ENCODE measurements at regions not wholly inside any gene's neighbourhood (a gene's known extent, or its start where the extent isn't known, plus 50 kb on each side); places are given as distances from the start of the nearest gene placed in this dataset.
"Not testable (repeated sequence)": the region's sequence is repeated elsewhere in the genome, so short reads cannot be mapped to it uniquely, and the experiment has no call there.

- no peak overlapping the region for H3K27ac Mint-ChIP-seq
- no peak overlapping the region for H3K4me3 Mint-ChIP-seq
- no peak for DNase-seq
- intact Hi-C loops (cut with micrococcal nuclease): no loop called here
- no peaks in the 10 kb centered on the region for H3K27me3 Mint-ChIP-seq
- peaks cover 1% of the 10 kb centered on the region for H3K9me3 Mint-ChIP-seq
- no peaks in the 10 kb centered on the region for H3K4me1 Mint-ChIP-seq
- H3K36me3 Mint-ChIP-seq (ENCODE audit: low read depth): no peaks in the 10 kb centered on the region
These were observed 277.7 kb downstream of the MAP2K6 start for GRCh38 chr17:69692171-69692570.

GRCh38 chr17:69695646-69696045, 281.1 kb downstream of the MAP2K6 start:
- intact Hi-C loops (cut with micrococcal nuclease): no loop called here
- Mint-ChIP-seq H3K4me3 (no peak overlapping the region), H3K9me3 (peaks cover 18% of the 10 kb centered on the region), H3K27me3 (no peaks in the 10 kb centered on the region), H3K27ac (no peak overlapping the region), H3K4me1 (no peaks in the 10 kb centered on the region), H3K36me3 (ENCODE audit: low read depth) (no peaks in the 10 kb centered on the region)
- DNase-seq: no peak

GRCh38 chr17:69696650-69697049, 282.2 kb downstream of the MAP2K6 start:
- intact Hi-C loops (cut with micrococcal nuclease): no loop called here
- no peaks in the 10 kb centered on the region for H3K4me1 Mint-ChIP-seq
- DNase-seq: no peak

GRCh38 chr17:69698352-69698751, 283.9 kb downstream of the MAP2K6 start:
- intact Hi-C loops (cut with micrococcal nuclease); H3K27me3 Mint-ChIP-seq; H3K27ac Mint-ChIP-seq; H3K4me3 Mint-ChIP-seq; H3K4me1 Mint-ChIP-seq; H3K36me3 Mint-ChIP-seq (ENCODE audit: low read depth); DNase-seq: not testable (repeated sequence)
- peaks cover 18% of the 10 kb centered on the region for H3K9me3 Mint-ChIP-seq

More at GRCh38 chr17:69696650-69697049, 282.2 kb downstream of the MAP2K6 start:
- Mint-ChIP-seq H3K27ac (no peak overlapping the region), H3K36me3 (ENCODE audit: low read depth) (no peaks in the 10 kb centered on the region), H3K9me3 (peaks cover 18% of the 10 kb centered on the region), H3K27me3 (no peaks in the 10 kb centered on the region), H3K4me3 (no peak overlapping the region)

GRCh38 chr17:69702078-69702477, 287.6 kb downstream of the MAP2K6 start:
- intact Hi-C loops (cut with micrococcal nuclease): no loop called here
- Mint-ChIP-seq H3K27me3 (no peaks in the 10 kb centered on the region), H3K27ac (no peak overlapping the region), H3K36me3 (ENCODE audit: low read depth) (no peaks in the 10 kb centered on the region), H3K4me3 (no peak overlapping the region), H3K4me1 (no peaks in the 10 kb centered on the region), H3K9me3 (peaks cover 18% of the 10 kb centered on the region)
- DNase-seq: no peak

- Mint-ChIP-seq H3K9me3 (peaks cover 12% of the 10 kb centered on the region), H3K4me1 (no peaks in the 10 kb centered on the region), H3K36me3 (ENCODE audit: low read depth) (no peaks in the 10 kb centered on the region), H3K4me3 (no peak overlapping the region), H3K27me3 (no peaks in the 10 kb centered on the region), H3K27ac (no peak overlapping the region)
- DNase-seq: no peak
- intact Hi-C loops (cut with micrococcal nuclease): no loop called here
These were observed 289.3 kb downstream of the MAP2K6 start for GRCh38 chr17:69703751-69704150.

- no peak for DNase-seq
- Mint-ChIP-seq H3K4me3 (no peak overlapping the region), H3K4me1 (peaks cover 4% of the 10 kb centered on the region), H3K9me3 (peaks cover 4% of the 10 kb centered on the region), H3K27me3 (no peaks in the 10 kb centered on the region), H3K27ac (no peak overlapping the region), H3K36me3 (ENCODE audit: low read depth) (no peaks in the 10 kb centered on the region)
- intact Hi-C loops (cut with micrococcal nuclease): no loop called here
These were observed 290.4 kb downstream of the MAP2K6 start for GRCh38 chr17:69704935-69705334.

- Mint-ChIP-seq H3K27ac (no peak overlapping the region), H3K36me3 (ENCODE audit: low read depth) (no peaks in the 10 kb centered on the region), H3K9me3 (no peaks in the 10 kb centered on the region), H3K4me1 (peaks cover 4% of the 10 kb centered on the region), H3K27me3 (no peaks in the 10 kb centered on the region), H3K4me3 (no peak overlapping the region)
- DNase-seq: no peak
- intact Hi-C loops (cut with micrococcal nuclease): no loop called here
These were observed 291.6 kb downstream of the MAP2K6 start for GRCh38 chr17:69706127-69706526.

GRCh38 chr17:69709441-69709840, 294.9 kb downstream of the MAP2K6 start:
- Mint-ChIP-seq H3K27ac (peak overlapping the region; percentile 37), H3K4me3 (peak overlapping the region; percentile 10), H3K9me3 (no peaks in the 10 kb centered on the region), H3K4me1 (peaks cover 4% of the 10 kb centered on the region), H3K36me3 (ENCODE audit: low read depth) (no peaks in the 10 kb centered on the region), H3K27me3 (no peaks in the 10 kb centered on the region)
- intact Hi-C loops (cut with micrococcal nuclease): no loop called here
- peak; percentile 59 for DNase-seq

- Mint-ChIP-seq H3K36me3 (ENCODE audit: low read depth) (no peaks in the 10 kb centered on the region), H3K9me3 (peaks cover 3% of the 10 kb centered on the region), H3K27ac (no peak overlapping the region), H3K27me3 (no peaks in the 10 kb centered on the region), H3K4me1 (peaks cover 4% of the 10 kb centered on the region), H3K4me3 (no peak overlapping the region)
- intact Hi-C loops (cut with micrococcal nuclease): no loop called here
- no peak for DNase-seq
These were observed 296.4 kb downstream of the MAP2K6 start for GRCh38 chr17:69710926-69711325.

GRCh38 chr17:69711541-69711940, 297.0 kb downstream of the MAP2K6 start:
- peaks cover 4% of the 10 kb centered on the region for H3K4me1 Mint-ChIP-seq
- intact Hi-C loops (cut with micrococcal nuclease): no loop called here
- H3K4me3 Mint-ChIP-seq: no peak overlapping the region

GRCh38 chr17:69712801-69713311, 298.4 kb downstream of the MAP2K6 start:
- H3K27ac Mint-ChIP-seq: no peak overlapping the region
- DNase-seq: no peak
- intact Hi-C loops (cut with micrococcal nuclease): no loop called here
- peaks cover 5% of the 10 kb centered on the region for H3K9me3 Mint-ChIP-seq
- no peaks in the 10 kb centered on the region for H3K27me3 Mint-ChIP-seq
- H3K4me1 Mint-ChIP-seq: peaks cover 4% of the 10 kb centered on the region
- H3K36me3 Mint-ChIP-seq (ENCODE audit: low read depth): no peaks in the 10 kb centered on the region
- no peak overlapping the region for H3K4me3 Mint-ChIP-seq

More at GRCh38 chr17:69711541-69711940, 297.0 kb downstream of the MAP2K6 start:
- no peaks in the 10 kb centered on the region for H3K27me3 Mint-ChIP-seq
- DNase-seq: no peak
- H3K36me3 Mint-ChIP-seq (ENCODE audit: low read depth): no peaks in the 10 kb centered on the region
- peaks cover 5% of the 10 kb centered on the region for H3K9me3 Mint-ChIP-seq
- no peak overlapping the region for H3K27ac Mint-ChIP-seq

GRCh38 chr17:69713815-69714214, 299.3 kb downstream of the MAP2K6 start:
- peaks cover 4% of the 10 kb centered on the region for H3K4me1 Mint-ChIP-seq
- intact Hi-C loops (cut with micrococcal nuclease): no loop called here
- no peak overlapping the region for H3K27ac Mint-ChIP-seq
- H3K9me3 Mint-ChIP-seq: peaks cover 10% of the 10 kb centered on the region
- no peaks in the 10 kb centered on the region for H3K27me3 Mint-ChIP-seq
- no peaks in the 10 kb centered on the region for H3K36me3 Mint-ChIP-seq (ENCODE audit: low read depth)
- H3K4me3 Mint-ChIP-seq: no peak overlapping the region
- DNase-seq: no peak

GRCh38 chr17:69714669-69715068, 300.2 kb downstream of the MAP2K6 start:
- H3K36me3 Mint-ChIP-seq (ENCODE audit: low read depth): no peaks in the 10 kb centered on the region
- no peak overlapping the region for H3K27ac Mint-ChIP-seq
- peaks cover 10% of the 10 kb centered on the region for H3K9me3 Mint-ChIP-seq
- no peaks in the 10 kb centered on the region for H3K4me1 Mint-ChIP-seq
- no peaks in the 10 kb centered on the region for H3K27me3 Mint-ChIP-seq
- no peak overlapping the region for H3K4me3 Mint-ChIP-seq
- DNase-seq: no peak
- intact Hi-C loops (cut with micrococcal nuclease): no loop called here

- no peak overlapping the region for H3K27ac Mint-ChIP-seq
- H3K4me1 Mint-ChIP-seq: no peaks in the 10 kb centered on the region
- no peak overlapping the region for H3K4me3 Mint-ChIP-seq
- no peaks in the 10 kb centered on the region for H3K36me3 Mint-ChIP-seq (ENCODE audit: low read depth)
- H3K27me3 Mint-ChIP-seq: no peaks in the 10 kb centered on the region
- intact Hi-C loops (cut with micrococcal nuclease): no loop called here
- peaks cover 10% of the 10 kb centered on the region for H3K9me3 Mint-ChIP-seq
- no peak for DNase-seq
These were observed 301.2 kb downstream of the MAP2K6 start for GRCh38 chr17:69715656-69716055.
